K562 (cell line): ENCODE measurements at regions not wholly inside any gene's neighbourhood (a gene's known extent, or its start where the extent isn't known, plus 50 kb on each side); places are given as distances from the start of the nearest gene placed in this dataset.

ENCODE experiments used
- ERF ChIP-seq: fragments of 450-650 bp; formaldehyde crosslinking; IDR thresholded peaks from 2 replicates; pipeline ENCODE4 v1.4.0; 2020; ENCODE audit warnings: mild to moderate bottlenecking, mixed read lengths
- HMG20A ChIP-seq: fragments of 450-650 bp; formaldehyde crosslinking; conservative IDR thresholded peaks from 2 replicates; pipeline ENCODE4 v1.4.0; 2020; ENCODE audit warnings: mild to moderate bottlenecking, mixed read lengths
- KDM2B ChIP-seq: fragments of 250-450 bp; sonication (Bioruptor Pico); IDR thresholded peaks from 2 replicates; pipeline ENCODE4 v1.8.0; 2021; ENCODE audit warnings: mild to moderate bottlenecking, moderate library complexity
- MXD1 ChIP-seq: fragments of 250-450 bp; sonication (Bioruptor Pico); IDR thresholded peaks from 2 replicates; pipeline ENCODE4 v1.8.0; 2021; ENCODE audit warnings: borderline replicate concordance, mild to moderate bottlenecking, moderate library complexity; ENCODE audit not compliant: poor library complexity, severe bottlenecking
- NELFE ChIP-seq: IDR thresholded peaks from 2 replicates; pipeline ENCODE4 v1.6.1; 2011; ENCODE audit warnings: mild to moderate bottlenecking; ENCODE audit not compliant: insufficient read depth, insufficient read length
- NR2F6 ChIP-seq: fragments of 450-650 bp; formaldehyde crosslinking; IDR thresholded peaks from 2 replicates; pipeline ENCODE4 v1.4.0; 2020; ENCODE audit warnings: mild to moderate bottlenecking
- PKNOX1 ChIP-seq: fragments of 450-650 bp; IDR thresholded peaks from 2 replicates; pipeline ENCODE4 v1.6.1; 2016
- POLR2G ChIP-seq: fragments of 200-400 bp; formaldehyde crosslinking; IDR thresholded peaks from 2 replicates; pipeline ENCODE4 v1.6.1; 2017; ENCODE audit warnings: low read depth, mild to moderate bottlenecking, antibody characterized with exemption, low read length, moderate library complexity
- SRSF7 ChIP-seq: fragments of 200-400 bp; formaldehyde crosslinking; optimal IDR thresholded peaks from 2 replicates; pipeline ENCODE3; 2017; ENCODE audit warnings: mild to moderate bottlenecking, low read depth, low read length
- ZNF76 ChIP-seq: fragments of 250-450 bp; sonication (Bioruptor Pico); IDR thresholded peaks from 2 replicates; pipeline ENCODE4 v1.4.0; 2020; ENCODE audit warnings: mild to moderate bottlenecking, moderate library complexity, borderline replicate concordance

GRCh38 chr22:22069450-22070370 is 87.1 kb upstream of the TOP3B start (continued):
- TF ChIP-seq PKNOX1 (no peak), ZNF76 (CRISPR knock-in tag) (no peak), HMG20A (CRISPR knock-in tag) (no peak), ERF (CRISPR knock-in tag) (no peak), NR2F6 (CRISPR knock-in tag) (no peak), SRSF7 (no peak), KDM2B (CRISPR knock-in tag) (no peak), POLR2G (no peak), NELFE (no peak), MXD1 (no peak)
